Renal cortical epithelial cell (primary cell): ENCODE measurements at regions not wholly inside any gene's neighbourhood (a gene's known extent, or its start where the extent isn't known, plus 50 kb on each side); places are given as distances from the start of the nearest gene placed in this dataset.
A peak's percentile ranks its signal among the peaks of the same experiment; 100 is the strongest.
"Not testable (repeated sequence)": the region's sequence is repeated elsewhere in the genome, so short reads cannot be mapped to it uniquely, and the experiment has no call there.

Source experiments
- DNase-seq: peaks from one replicate; pipeline ENCODE4 v3.0.0-alpha.2; 2011; ENCODE audit warnings: low read depth

DNA sequence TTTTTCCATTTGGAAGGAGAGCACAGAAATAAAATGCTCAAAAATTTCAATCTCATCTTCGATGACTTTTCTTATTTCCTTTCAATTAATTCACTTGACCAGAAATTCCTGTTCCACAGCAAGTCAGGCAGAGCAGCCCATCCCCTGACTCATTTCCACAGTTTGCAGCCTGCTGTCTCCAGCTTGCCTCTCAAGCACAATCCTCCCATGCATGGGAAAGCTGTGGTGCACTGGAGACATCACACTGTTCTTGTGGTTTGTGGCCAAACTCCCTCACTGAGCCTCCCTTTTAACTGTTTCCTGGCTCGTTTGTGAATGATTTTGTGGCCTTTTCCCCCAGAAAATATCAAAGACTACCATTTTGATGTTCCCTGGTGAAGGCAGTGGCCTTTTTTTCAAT, 114.0 kb upstream of the ENPEP start:
- DNase-seq: peak; percentile 94

DNA sequence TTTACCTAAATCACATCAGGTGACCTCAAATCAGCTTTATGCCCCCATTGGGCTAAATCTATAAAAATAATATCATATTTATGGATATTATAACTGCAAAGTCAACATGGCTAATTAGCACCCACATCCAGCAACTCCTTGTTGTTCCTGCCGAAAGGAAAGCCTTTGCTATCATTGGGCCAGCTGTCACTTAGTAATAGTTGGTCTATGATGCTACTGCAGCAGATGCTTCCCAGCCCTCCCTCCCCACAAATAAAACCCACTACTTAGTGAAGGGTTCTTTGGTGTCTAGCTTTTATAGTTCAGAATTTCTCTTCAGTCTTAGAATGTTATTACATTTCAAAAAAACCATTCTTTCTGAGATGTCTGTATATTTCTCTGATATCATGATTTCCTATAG, 116.9 kb upstream of the ENPEP start:
- DNase-seq: no peak

DNA sequence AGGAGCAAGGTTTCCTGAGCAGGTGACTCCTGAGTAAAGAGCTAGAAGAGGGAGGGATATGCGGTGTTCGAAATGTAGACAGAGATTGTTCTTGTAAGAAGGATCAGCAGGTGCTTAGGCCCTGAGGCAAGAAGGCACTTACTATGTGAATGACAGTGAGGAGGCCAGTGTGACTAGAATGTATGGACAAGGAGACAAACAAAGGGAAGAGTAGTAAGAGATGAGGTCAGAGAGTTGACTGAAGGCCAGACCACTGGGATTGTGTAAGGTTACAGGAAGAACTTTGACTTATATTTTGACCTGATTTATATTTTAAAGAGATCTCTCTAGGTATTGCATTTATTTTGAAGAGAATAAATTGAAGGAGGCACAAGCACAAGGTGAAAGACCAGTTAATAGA, 118.4 kb upstream of the ENPEP start:
- peak; percentile 42 for DNase-seq

DNA sequence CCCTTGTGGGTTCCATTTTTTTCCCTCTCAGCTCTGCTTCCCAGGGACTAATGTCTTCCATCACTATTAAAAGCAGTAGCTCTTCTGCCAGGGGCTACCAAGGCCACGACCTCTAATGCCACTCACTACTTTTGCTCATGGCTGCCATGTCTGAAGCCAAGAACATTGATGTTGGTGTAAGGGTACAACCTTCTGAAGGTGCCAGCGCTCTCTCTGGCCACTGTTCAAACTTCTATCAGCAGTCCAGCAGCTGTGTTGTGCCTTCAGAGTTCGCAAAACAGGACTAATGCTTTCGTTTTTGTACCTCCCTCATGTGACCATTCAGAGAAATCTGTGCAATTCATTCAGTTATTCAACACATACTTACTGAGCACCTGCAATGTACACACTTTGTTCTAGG, 121.5 kb upstream of the ENPEP start:
- no peak for DNase-seq

DNA sequence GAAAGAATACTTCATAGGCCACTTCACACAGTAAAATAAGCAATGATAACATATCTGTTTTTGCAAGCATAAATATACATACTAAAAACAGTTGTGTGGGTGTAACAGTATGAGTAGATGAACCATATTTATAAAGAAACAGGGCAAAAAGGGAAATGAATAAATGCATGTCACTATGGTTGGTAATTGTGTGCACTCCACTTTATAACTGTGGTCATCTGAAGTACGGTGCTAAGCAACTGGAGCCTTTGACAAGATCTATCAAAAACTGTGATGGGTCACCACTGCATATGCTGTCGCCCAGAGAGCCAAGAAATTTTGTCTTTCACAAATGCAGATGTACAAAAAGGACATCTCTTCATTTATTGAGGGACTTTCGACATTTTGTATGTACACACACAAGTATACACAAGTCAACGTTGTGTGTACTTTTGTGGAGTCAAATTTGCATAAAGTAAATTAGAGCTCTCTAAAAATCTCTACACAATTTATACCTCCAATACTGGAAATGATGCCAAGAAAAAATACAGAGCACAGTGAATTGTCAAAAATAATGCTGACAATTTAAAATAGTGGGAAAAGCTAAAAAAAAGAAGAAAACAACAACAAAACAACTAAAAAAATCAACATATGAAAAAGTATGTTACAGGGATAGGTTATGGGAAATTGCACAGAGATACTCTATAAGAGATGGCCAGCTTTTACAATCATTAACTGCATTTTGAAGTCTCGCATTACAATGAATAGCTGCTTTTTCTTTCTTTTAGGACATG, 123.1 kb upstream of the ENPEP start:
- no peak for DNase-seq

DNA sequence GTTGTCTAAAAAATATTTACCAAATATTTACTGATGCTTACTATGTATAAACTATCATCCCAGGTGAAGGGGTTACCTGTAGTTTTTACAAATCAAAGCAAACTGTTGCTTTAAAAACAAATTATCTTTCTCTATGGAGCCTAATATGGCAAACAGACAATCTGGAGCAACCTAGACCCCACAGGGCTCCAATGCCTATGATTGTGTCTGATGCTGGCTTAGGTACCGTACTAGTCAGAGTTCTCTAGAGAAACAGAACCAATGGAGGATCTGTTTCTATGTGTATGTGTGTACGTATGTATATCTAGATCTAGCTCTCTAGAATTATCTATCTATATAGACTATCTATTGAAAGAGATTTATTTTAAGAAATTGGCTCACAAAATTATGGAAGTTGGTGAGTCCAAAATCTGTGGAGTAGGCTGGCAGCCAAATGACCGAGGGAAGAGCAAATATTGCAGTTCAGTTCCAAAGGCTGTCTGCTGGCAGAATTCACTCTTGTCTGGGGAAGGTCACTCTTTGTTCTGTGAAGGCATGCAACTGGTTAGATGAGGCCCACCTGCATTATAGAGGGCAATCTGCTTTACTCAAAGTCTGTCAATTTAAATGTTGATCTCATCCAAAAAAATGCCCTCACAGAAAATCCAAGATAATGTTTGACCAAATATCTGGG, 127.1 kb upstream of the ENPEP start:
- no peak for DNase-seq

DNA sequence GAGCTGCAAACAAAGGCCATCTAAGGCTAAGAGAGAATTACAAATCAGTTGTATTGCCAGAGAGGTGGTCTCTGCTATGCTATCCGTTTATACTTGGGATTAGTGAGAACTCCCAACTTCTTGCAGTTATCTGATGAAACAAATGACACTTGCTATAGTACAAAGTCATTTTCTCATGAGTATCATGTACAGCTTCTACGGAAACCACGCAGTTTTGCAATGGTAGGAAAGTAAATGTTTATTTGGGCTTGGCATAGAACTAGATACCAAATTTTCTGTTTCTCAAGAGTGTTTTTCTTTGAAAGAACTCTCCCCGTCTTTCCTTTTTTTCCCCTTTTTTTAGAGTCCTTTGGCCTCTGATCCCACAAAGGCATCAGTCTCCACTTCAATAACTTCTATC, 128.2 kb upstream of the ENPEP start:
- no peak for DNase-seq

DNA sequence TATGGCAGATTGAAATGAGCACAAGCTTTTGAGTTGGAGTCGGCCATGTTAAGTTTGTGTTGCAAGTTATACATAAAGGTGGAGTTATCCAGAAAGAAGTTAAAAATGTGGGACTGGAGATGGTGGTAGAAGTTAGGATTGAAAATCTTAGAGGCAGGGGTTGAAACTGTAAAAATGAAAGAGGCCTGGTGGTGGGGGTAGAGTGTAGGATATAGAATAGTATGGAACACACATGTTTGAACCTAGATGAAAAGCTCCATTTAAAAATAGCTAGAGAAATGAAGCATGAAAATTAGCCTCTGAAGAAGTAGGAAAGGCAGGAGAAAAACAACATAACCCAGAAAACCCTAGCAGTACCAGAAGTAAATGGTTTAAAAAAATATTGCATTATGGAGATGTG, 131.8 kb upstream of the ENPEP start:
- peak; percentile 23 for DNase-seq

DNA sequence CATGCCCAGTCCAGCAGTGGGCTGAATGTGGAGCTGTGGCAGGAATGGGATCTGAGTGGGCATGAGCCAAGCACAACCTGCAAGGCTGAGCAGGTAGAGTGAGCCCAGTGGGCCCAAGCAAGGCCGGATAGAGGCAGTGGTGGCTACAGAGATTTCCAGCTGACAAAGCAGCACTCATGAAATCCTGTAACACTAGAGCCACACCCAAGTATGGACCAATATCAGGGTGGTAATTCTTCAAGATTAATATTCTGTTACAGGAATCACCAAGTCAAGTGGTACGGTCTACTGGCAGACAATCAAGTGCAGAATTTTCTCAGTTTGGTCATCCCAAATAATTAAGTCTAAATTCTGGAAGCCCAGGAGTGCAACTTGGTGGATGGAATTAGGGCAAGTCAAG, 132.4 kb upstream of the ENPEP start:
- DNase-seq: no peak

DNA sequence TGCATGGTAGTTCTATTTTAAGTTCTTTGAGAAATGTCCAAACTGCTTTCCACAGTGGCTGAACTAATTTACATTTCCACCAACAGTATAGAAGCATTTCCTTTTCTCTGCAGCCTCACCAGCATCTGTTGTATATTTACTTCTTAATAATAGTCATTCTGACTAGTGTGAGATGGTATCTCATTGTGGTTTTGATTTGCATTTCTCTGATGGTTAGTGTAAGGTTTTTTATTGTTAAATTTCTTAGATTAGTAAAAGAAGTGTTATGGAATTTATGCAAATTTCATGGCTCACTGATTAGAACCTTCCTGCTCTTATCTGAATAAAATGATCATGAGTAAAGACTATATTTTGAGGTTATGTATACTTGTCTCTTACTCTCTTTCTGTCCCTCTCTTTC, 134.8 kb upstream of the ENPEP start:
- DNase-seq: not testable (repeated sequence)

DNA sequence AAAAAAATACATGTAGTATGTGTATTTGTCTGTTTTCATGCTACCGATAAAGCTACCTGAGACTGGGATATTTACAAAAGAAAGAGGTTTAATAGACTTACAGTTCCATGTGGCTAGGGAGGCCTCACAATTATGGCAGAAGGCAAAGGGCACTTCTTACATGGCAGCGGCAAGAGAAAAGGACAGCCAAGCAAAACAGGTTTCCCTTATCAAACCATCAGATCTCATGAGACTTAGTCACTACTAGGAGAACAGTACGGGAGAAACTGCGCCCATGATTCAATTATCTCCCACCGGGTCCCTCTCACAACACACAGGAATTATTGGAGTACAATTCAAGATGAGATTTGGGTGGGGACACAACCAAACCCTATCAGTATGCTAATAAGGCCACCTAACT, 137.0 kb upstream of the ELOVL6 start:
- DNase-seq: no peak

DNA sequence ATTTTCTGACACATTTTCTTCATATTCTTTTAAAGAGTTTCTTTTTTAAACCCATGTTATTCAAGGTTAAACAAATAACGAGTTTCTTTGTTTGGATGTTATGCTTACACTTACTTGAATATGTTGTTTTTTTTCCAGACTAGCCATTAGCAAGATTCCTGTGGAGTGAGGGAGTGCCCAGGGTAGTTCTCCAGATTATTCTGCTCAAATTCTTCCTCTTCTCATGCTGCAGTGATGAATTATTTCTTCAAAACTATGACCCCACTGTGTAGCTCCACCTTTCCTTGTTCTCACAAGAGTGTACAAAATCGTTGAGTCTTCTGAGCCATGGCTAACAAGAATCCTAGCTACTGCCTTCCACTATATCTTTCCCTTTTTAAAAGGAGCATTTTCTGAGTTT, 134.1 kb upstream of the ELOVL6 start:
- DNase-seq: no peak

DNA sequence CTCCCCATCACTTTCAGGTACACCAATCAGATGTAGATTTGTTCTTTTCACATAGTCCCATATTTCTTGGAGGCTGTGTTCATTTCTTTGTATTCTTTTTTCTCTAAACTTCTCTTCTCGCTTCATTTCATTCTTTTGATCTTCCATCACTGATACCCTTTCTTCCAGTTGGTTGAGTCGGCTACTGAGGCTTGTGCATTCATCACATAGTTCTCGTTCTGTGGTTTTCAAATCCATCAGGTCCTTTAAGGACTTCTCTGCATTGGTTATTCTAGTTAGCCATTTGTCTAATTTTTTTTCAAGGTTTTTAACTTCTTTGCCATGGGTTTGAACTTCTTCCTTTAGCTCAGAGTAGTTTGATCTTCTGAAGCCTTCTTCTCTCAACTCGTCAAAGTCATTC, 128.0 kb upstream of the ELOVL6 start:
- peak; percentile 52 for DNase-seq

DNA sequence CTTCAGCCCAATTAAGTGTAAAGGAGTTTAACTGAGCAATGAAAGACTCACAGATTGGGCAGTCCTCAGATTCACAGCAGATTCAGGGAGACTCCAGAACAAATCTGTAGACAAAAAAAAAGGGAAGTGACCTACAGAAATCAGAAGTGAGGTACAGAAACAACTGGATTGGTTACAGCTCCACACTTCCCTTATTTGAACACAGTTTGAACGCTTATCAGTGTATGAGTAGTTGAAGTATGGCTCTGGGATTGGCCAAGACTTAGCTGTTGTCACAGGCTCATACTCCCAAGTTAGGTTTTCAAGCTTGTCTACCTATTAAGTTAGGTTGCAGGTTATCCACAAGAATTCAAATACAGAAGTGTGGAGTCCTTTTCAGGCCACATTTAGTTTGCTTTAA, 112.4 kb upstream of the ELOVL6 start:
- no peak for DNase-seq

DNA sequence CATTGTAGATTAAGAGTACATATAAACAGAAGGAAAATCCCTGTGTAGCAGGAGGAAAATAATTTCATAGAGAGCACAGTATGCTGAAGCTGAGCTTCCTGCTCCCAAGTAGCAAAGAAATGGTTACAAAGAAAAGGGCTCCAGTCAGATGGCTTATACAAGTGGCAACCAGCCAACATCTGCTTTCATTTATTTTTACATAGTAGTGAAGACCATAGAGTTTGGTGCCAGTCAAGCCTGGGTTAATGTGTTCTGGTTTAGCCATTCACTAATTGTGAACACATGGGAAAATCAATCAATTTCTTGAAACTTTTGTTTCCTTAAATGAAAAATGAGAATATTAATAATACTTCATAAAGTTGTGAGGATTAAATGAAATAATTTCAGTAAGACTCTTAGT, 111.3 kb upstream of the ELOVL6 start:
- DNase-seq: no peak

DNA sequence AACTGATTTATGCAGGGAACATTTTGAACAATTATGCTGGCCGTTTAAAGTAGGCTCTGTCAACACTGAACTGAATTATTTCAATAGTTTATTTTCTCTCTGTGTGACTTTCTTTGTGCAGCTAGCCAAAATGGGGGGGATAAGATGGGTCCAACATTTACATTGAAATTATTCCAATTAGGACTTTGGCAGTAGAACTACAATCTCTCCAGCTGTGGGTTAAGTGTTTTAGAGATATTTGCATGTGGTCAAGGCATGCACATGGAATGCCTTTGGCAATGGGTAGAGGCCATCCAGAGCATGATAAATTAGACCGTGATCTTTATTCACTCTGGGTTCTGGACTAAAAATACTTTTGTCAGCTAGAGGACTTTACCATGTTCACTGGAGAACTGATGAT, 107.9 kb upstream of the ELOVL6 start:
- no peak for DNase-seq

DNA sequence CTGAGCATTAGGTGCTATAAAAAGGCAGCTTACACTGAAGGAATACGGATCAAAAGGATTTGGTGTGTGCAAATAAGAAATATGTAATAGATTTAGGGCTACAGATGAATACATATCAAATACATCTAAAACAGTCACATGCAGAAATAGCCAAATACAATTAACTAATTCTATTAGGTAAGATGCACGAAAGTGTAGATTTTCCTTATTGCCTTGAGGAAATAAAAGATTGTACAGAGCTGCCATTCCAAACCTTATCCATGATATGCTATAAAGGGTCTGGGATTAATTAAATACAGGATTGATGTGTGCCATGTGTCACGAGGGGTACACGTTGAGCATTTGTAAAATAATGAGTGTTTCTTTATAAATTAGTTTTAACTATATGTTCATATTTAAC, 107.0 kb upstream of the ELOVL6 start:
- no peak for DNase-seq

DNA sequence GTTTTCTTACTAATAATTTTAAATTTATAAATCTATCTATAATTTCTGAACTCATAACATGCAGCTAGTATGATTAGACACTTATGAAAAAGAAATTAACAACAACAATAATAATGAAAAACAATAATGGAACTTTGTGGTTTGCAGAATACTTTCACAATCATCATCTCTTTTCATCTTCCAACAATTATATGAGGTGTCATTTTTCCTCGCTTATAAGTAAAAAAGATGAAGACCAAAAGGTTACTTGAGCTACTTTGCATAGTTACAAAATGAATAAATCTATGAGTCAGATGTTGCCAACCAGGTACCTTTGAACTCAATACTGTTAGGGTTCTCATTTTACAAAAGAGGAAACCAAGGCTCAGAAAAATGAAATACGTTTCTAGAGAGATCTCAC, 98.5 kb upstream of the ELOVL6 start:
- no peak for DNase-seq

DNA sequence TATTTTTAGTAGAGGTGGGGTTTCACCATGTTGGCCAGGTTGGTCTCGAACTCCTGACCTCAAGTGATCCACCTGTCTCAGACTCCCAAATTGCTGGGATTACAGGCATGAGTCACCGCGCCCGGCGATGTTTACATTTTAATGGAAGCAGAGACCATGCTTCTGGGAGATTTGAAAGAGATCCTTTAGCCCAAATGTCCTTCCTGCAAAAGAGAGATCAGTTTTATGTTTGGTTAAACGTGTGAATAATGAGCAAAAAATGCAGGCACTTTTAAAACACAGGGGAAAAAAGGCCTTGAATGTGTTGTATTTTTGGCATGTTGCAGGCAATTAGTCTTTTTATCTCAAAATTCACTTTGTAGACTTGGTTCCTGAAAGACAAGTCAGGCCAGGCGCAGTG, 95.8 kb upstream of the ELOVL6 start:
- no peak for DNase-seq

DNA sequence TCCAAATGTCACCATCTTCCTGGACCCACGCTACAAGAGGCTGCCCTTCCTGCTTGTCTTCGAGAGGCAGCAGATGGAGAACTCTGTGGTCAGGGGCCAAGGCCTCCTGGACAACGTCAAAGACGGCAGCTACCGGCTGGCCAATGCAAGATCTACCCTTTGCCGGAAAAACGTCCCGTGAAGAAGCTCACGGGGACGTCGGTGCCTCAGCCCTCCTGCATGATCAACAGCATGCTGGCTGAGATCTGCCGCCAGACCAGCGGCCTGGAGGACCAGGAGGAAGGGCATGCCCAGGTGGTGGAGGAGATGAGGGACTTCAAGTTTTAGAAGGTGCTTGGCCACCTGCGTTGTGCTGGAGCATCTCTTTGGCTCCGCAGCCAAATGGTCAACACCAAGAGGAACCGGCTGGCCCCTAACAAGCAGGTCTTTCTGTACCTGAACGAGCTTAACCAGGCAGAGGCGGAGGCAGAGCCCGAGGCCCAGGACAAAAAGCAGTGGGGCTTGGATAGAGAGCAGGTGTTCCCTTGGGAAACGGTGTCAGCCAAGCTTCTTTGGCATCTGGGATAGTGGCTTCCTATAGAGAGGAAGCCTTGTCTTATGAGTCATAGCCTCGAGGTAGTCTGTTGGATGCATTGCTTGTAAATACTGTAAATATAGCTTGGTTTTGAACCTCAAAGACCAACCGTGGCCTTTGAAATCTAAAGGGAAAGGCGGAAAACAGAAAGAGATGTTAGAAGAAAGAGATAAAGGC, 94.8 kb upstream of the ELOVL6 start:
- DNase-seq: no peak

DNA sequence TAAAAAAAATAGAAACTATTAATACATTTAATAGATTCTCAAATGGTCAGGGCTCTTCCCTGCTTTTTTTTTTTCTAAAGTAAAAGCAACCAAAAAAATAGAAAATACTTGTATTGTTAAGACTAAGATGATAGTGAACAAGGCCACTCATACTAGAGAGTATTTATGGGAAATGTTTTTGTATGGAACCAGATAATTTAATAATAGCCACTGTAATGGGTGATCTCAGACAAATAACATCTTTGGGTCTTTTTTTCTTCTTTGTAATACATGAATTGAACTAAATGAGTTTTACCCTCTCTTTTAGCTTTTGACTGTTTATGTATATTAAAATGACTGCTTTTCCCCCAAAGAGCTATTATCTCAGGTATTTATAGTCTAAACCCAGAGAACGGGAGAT, 92.1 kb upstream of the ELOVL6 start:
- no peak for DNase-seq

DNA sequence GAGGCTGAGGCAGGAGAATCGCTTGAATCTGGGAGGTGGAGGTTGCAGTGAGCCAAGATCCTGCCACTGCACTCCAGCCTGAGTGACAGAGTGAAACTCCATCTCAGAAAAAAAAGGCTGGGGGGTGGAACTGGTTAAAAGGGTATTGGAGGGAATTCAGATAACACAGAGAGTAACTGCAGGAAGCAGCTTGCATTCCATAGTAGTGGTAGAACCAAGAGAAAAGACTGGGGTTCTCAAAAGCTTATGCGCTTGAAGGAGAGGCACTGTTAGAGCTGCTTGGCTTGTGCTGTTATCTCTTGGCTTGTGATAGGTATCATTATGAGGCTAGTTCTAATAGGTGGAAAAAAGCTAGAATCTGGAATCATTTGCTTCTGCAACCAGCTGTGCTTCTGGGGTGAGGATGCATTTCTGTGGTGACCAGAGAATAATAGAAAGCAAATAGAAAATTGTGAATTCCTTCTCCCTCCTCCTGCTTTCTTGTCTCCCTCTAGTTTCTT, 91.2 kb upstream of the ELOVL6 start:
- no peak for DNase-seq

DNA sequence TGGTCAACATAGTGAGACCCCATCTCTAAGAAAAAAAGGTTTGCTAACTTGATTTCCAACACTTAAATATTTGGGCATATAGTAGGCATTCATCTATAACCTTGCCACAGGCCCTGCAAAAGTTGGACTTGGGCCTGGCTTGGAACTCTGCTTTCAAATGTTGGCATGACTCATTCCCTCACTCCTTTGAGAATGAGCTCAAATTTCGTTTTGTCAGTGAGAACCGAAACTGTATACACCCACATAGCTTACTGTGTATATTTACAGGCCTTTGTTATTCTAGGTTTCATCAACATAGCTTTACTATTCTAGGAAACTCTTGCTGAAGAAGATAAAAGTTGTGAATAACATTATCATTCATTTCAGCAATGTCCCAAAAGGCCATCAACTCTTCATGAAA, 88.7 kb upstream of the ELOVL6 start:
- peak; percentile 87 for DNase-seq
